ENCODE measurements at regions not wholly inside any gene's neighbourhood (a gene's known extent, or its start where the extent isn't known, plus 50 kb on each side); places are given as distances from the start of the nearest gene placed in this dataset.

DNA sequence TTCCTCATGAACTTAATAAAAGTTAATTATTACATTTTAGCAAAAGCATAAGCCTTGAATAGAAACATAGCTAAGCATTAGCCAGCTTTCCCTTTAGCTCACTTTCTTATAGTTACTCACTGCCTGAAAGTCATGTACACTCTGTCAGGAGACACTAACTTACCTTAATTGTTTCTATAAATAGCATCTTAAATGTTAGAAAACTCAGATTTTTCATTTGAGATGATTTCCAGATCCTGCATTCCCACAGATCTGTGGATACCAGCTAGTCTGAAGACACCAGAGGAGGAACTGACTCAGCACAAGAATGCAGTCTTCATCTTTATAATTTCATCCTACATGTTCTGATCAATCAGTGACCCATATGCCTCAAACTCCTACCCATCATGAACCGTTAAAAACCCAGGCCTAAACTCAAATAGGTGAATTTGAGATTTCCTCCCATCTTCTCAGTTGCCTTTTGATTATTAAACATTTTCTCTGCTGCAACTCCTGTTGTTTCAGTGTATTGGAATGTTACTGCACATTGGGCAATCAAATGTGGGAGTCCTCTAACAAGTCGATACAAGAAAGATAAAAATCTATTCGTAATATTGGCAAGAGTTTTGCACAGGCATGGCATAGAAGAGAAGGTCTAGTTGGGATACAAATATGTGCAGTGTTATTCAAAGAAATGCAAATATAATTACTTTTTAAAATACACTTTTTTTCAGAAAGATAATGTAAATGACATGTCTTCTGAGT lies 857.4 kb upstream of the CDH2 start:
- in situ Hi-C loops (cut with HindIII; ENCODE audit: low pct_ligation_motif_present, low pct_unique_long_range_greater_than_20kb, low sequenced_read_pairs), result no loop called here

DNA sequence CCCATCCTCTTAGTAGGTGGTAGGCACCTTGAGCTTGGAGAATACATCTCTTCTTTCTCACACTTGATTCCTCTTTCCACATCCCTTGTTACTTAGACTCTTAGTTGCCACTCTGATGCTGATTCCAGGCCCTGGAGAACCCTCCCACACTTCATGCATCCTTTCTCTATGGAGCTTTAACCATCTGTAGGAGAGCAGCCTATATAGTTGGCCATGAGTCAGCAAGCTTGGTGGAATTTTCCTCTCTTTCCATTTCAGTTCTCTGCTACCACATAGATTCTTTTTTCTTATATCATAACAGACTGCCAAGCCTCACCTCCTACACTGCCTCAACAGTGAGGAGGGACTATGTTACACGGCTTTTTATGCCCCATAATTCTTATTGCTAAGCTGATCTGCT lies 851.6 kb upstream of the CDH2 start:
- in situ Hi-C loops (cut with HindIII; ENCODE audit: low pct_ligation_motif_present, low pct_unique_long_range_greater_than_20kb, low sequenced_read_pairs), result no loop called here
- DNase-seq, result no peak

More for the DNA sequence above, 857.4 kb upstream of the CDH2 start:
- DNase-seq, result no peak

DNA sequence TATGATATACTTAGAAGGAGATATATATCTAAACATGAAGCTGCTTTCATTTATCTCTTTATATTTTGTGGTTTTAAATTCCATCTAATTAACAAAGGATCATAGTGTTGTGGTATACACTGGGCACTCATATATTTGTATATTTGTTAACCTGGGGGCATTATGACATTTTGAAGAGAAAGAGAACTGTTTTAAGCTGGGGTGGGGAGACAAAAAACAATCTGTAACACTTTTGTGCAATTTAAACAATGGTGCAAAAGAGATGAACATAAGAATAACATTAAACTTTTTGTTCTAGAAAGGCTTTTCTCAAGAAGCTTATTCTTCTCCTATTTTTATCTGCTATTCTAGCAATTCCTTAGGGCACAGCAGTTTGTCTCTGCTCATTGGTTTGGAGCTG lies 842.0 kb upstream of the CDH2 start:
- in situ Hi-C loops (cut with HindIII; ENCODE audit: low pct_ligation_motif_present, low pct_unique_long_range_greater_than_20kb, low sequenced_read_pairs), result no loop called here
- no peak for DNase-seq

DNA sequence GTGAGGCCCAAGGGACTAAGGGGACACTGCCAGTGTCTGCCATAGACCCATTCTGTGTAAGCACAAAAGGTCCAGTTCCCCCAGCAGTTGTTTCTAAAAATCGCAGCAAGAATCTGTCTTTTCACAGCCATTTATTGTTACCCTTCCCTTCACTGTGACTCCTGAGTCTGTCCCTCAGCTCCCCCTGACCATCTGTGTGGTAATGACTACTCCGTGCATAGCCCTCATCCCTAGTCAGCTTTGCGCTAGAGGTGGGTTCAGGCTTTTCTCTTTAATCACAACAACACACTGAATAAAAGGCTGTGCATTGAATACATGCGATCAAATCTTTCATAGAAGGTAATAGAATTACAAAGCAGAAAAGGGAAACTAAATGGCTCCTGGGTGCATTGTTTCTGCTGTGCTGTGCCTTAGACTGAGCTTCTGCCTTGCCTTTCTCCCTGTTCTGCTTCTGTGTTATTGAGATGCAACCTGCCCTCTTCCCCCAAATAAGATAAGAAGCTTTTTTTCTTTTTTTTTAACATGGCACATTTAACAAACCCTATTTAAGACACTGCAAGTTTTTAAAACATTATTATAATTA lies 836.0 kb upstream of the CDH2 start:
- in situ Hi-C loops (cut with HindIII; ENCODE audit: low pct_ligation_motif_present, low pct_unique_long_range_greater_than_20kb, low sequenced_read_pairs), result no loop called here
- DNase-seq, result no peak

DNA sequence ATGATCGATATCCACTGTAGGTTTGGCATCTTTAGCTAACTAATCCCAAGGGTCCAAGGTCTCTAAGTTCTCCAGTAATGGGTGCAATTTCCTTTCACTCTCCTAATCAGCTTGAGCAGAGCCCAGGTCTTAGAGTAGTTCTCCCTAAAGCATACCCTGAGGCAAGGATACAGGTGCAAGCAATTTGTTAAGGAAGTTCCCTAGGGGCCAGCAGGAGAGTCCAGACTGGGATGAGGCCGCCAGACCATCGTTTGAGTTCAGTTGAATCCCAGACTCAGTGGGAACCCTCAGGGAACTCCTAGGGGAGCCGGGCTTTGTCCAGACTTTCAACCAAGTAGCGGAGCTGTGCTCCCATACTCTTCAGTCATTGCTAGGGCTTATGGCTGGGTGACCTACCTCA lies 835.4 kb upstream of the CDH2 start:
- no peak for DNase-seq
- in situ Hi-C loops (cut with HindIII; ENCODE audit: low pct_ligation_motif_present, low pct_unique_long_range_greater_than_20kb, low sequenced_read_pairs), result no loop called here

DNA sequence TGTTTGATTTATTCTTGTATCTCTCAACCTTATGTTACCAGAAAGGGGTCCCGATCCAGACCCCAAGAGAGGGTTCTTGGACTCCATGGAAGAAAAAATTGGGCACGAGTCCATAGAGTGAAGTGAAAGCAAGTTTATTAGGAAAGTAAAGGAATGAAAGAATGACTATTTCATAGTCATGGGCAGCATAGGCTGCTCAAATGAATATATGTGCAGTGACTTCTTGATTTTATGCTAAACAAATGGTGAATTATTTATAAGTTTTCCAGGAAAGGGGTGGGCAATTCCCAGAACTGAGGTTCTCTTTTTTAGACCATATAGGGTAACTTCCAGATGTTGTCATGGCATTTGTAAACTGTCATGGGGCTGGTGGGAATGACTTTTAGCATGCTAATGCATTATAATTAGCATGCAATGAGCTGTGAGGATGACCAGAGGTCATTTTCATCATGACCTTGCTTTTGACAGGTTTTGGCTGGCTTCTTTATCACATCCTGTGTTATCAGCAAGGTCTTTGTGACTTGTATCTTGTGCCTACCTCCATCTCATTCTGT lies 832.4 kb upstream of the CDH2 start:
- in situ Hi-C loops (cut with HindIII; ENCODE audit: low pct_ligation_motif_present, low pct_unique_long_range_greater_than_20kb, low sequenced_read_pairs), result no loop called here
- no peak for DNase-seq

DNA sequence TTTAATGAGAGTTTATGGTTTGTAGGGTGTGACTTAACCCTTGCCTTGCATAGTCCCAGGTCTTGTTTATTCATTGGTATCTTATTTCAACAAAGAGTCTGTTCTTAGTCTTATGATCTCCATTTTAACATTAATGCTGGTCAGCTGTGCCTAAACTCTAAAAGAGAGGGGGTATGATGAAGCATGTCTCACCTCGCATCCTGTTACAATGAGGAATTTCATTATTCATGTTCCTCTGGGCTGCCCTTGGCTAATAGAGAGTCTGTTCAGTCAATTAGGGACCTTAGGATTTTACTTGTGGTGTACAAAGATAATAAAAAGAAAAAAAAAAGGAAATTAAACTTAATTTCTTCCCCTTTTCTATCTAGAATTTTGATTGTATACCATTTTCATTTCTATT lies 831.9 kb upstream of the CDH2 start:
- in situ Hi-C loops (cut with HindIII; ENCODE audit: low pct_ligation_motif_present, low pct_unique_long_range_greater_than_20kb, low sequenced_read_pairs), result no loop called here
- no peak for DNase-seq

DNA sequence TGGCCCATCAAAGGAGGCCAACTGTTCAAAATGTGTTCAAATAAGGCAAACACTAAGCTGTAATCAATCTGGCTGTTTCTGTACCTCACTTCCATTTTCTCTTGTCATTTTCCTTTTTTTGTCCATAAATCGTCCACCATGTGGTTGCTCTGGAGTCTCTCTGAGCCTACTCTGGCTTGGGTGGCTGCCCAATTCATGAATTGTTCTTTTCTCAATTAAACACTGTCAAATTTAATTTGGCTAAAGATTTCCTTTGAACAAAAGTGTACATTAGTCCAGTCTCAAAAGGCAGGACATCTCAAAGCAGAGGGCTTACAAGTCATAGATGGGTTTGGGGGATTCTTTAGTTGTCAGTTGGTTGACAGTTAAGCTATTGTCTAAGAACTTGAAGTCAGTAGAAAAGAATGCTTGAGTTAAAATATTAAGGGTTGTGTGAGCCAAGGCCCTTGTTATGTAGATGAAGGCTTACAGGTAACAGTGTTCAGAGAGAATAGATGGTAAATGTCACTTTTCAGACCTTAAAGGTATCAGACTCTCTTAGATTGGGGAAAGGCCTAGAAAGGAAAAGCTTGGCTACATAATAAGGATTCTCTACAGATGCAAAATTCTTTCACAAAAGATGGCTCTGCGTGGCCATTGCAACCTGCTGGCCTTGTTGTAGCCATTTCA lies 831.2 kb upstream of the CDH2 start:
- no peak for DNase-seq
- in situ Hi-C loops (cut with HindIII; ENCODE audit: low pct_ligation_motif_present, low pct_unique_long_range_greater_than_20kb, low sequenced_read_pairs), result no loop called here

DNA sequence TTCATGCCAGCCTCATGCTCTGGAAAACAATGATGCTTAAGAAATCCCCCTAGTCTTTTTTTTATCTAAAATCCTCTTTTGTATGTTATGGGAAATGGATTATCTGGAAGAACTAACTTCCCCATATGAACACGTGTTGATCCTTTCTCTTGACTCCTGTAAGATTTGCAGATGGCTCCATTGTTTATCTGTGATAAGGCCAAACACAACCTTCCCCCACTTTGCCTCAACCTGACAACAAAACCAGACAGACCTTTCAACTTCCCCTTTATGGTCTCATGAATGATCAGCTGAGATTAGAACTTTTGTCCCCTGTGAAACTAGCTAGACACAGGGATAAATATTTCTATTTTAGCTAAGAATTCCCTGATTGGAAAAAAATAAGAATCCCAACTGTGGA lies 828.0 kb upstream of the CDH2 start:
- DNase-seq, result no peak
- in situ Hi-C loops (cut with HindIII; ENCODE audit: low pct_ligation_motif_present, low pct_unique_long_range_greater_than_20kb, low sequenced_read_pairs), result no loop called here

DNA sequence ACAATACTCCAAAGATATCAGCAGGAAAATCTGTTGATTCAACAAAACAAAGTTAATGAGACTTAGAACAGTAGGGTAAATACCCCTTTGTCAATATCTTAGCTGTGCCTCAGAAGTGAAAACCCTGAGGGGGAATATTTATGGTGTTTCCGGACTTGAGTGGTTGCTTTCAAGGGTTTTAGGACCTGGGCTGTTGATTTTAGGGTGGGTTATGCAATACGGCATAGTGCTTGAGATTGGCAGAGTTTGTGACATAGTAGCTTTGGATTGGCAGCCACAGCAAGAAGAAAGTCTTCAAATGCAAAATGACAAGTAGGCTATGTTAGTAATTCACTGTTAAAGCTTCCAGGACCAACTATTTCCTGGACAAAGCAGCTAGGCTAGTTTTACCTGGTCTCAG lies 826.3 kb upstream of the CDH2 start:
- in situ Hi-C loops (cut with HindIII; ENCODE audit: low pct_ligation_motif_present, low pct_unique_long_range_greater_than_20kb, low sequenced_read_pairs), result no loop called here
- DNase-seq, result no peak

DNA sequence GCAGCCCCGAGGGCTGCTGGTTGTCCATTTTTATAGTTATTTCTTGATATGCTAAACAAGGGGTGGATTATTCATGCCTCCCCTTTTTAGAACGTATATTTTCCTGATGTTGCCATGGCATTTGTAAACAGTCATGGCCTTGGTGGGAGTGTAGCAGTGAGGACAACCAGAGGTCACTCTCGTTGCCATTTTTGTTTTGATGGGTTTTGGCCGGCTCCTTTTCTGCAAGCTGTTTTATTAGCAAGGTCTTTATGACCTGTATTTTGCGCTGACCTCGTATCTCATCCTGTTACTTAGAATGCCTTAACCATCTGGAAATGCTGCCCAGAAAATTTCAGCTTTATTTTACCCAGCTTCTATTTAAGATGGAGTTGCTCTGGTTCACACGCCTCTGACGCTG lies 825.8 kb upstream of the CDH2 start:
- DNase-seq, result no peak
- in situ Hi-C loops (cut with HindIII; ENCODE audit: low pct_ligation_motif_present, low pct_unique_long_range_greater_than_20kb, low sequenced_read_pairs), result no loop called here

DNA sequence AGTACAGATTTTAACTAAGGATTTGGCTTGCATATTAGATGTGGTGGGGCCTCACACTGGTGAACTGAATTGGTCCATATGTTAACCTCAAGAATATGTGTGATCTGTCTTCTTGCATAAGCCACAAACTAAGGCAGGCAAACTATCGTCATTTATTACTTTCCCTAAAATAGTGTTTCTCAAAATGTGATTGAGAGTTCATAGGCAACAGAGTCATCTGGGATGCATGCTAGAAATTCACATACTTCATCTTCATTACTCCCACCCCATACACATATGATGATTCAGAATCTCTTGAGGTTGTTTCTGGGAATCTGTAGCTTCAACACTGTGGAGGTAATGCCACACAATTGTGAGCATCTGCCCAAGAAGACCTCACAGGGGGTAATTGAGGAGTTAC lies 822.8 kb upstream of the CDH2 start:
- in situ Hi-C loops (cut with HindIII; ENCODE audit: low pct_ligation_motif_present, low pct_unique_long_range_greater_than_20kb, low sequenced_read_pairs), result no loop called here
- DNase-seq, result no peak

DNA sequence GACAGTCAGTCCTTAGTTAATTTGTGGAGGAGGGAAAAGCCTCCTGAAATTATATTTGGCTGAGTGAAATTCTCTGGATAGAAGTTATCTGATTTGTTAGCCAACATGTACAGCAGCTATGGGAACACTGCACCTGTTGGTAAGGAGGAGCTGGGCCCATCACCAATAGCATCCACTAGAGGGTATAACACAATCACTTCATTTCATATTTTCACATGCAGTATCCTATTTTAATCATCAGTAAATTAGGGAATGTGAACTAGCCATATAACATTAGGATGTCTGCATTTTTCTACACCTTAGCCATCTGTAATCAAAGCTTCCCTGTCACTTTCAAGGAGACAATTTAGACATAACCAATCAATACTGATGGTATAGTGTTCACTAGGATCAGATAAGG lies 818.4 kb upstream of the CDH2 start:
- DNase-seq, result peak; percentile 2
- in situ Hi-C loops (cut with HindIII; ENCODE audit: low pct_ligation_motif_present, low pct_unique_long_range_greater_than_20kb, low sequenced_read_pairs), result no loop called here

DNA sequence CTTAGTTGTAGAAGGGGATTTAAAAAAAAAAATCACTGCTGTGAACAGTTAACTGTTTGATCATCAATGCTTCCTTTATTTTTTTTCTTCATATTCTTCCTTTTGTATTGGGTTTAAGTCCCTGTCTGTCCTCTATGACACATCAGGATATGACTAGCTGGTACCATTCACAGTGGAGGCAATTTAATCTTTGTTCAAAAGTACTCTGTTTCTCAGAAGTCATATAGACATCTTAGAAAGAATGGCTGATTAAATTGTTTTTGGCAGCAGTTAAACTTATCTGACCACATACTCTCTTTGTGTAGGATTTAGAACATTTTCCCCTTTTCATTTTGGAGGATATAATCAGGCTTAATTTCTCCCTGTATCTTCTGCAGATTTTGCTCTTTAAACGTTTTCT lies 807.8 kb upstream of the CDH2 start:
- in situ Hi-C loops (cut with HindIII; ENCODE audit: low pct_ligation_motif_present, low pct_unique_long_range_greater_than_20kb, low sequenced_read_pairs), result no loop called here

DNA sequence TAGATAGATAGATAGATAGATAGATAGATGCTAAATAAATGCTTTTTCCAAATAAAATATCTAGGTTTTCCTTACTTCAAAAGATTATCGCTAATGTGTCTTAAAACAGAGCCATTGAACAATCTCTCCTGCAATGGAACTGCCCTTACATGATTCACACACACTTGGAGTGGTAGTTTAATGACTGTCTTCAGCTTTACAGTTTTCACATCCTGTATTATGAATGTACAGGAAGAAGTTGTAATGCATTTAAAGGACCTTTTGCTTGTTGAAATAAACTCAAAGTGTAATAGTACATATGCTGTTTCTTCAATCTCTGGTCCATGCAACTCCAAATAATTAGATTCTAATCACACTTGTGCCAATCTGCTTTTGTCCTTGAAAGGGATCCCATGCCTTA lies 797.6 kb upstream of the CDH2 start:
- no peak for DNase-seq
- in situ Hi-C loops (cut with HindIII; ENCODE audit: low pct_ligation_motif_present, low pct_unique_long_range_greater_than_20kb, low sequenced_read_pairs), result no loop called here

More for the DNA sequence above, 807.8 kb upstream of the CDH2 start:
- DNase-seq, result no peak

DNA sequence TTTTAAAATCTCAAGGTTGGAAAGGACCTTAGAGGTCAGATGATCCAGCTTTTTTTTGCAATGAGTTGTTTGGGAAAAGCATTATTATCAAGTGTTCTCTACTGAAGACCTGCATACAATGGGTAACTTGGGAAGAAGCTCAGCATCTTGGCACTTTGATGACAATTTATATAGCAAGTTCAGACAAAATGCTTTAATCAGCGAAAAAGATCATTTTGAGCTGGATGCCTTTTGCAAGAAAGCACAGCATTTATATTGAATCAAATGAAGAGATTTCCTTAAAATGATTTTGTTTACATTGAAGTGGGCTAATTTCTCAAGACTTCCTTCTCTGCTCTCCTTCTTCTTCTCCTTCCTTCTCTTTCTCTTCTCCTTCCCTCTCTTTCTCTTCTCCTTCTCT lies 796.4 kb upstream of the CDH2 start:
- no peak for DNase-seq
- in situ Hi-C loops (cut with HindIII; ENCODE audit: low pct_ligation_motif_present, low pct_unique_long_range_greater_than_20kb, low sequenced_read_pairs), result no loop called here

DNA sequence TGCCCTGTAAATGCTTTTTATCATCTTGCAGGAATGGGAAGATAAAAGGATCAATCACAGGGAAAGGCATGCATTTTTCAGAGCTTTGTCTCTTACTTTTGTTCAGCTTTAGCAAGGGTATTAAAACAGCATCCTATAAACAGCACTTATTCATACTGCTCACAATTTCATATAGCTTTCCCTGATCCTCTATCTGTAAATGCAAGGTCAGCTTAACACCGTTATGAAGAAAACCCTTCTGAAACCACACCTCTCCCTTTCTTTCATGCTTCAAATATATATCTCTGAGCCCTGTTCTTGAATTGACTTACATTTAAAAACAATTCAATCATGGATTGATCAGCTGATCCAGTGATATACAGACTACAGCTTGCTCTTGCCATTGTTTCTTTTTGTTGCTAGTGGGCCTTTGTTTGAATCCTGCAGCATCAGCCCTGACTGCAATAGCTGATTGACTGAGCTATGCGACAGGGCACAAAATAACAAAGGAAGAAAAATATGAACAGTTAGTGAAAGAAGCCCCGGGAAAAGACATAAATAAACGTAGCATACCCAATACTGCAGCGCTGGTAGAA lies 795.5 kb upstream of the CDH2 start:
- in situ Hi-C loops (cut with HindIII; ENCODE audit: low pct_ligation_motif_present, low pct_unique_long_range_greater_than_20kb, low sequenced_read_pairs), result no loop called here
- DNase-seq, result no peak

DNA sequence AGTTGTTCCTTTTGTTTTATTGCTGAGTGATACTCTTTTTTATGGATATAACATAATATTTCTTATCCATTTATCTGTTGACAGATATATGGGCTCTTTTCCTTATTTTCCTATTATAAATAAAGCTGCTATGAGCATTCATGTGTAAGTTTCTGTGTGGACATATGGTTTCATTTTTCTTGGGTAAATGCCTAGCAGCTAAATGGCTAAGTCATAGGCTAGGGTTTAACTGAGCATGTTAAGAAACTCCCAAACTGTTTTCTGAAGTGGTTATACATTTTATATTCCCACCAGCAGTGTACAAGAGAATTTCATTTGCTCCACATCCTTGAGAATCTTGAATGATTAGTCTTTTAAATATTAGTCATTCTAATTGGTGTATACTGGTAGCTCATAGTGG lies 786.6 kb upstream of the CDH2 start:
- no peak for DNase-seq
- in situ Hi-C loops (cut with HindIII; ENCODE audit: low pct_ligation_motif_present, low pct_unique_long_range_greater_than_20kb, low sequenced_read_pairs), result no loop called here

DNA sequence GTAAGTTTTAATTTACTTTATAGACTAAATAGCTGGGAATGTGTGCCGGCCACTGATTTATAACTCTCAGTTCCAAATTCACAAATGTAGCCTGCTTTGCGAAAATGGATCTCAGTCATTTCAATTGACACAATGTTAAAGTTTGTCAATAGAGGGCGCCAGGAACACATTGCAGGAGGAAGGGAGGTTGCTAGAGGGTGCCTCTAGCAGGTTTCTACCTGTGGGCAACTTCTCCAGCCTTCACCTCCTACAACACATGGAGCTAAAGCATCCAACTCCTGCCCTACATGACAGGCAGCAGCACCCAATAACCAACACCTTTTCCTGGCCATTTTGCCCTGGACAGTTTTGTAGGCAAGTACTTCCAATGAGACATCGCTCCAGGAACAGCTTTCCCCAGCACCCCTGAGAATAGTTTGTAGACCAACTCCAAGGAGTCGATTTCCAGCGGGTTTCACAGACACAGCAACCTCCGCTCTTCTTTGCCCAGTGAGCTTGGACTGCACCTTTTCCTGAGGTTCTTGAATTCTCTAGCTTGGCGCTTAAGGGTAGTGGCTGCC lies 784.8 kb upstream of the CDH2 start:
- in situ Hi-C loops (cut with HindIII; ENCODE audit: low pct_ligation_motif_present, low pct_unique_long_range_greater_than_20kb, low sequenced_read_pairs), result no loop called here
- peak; percentile 44 for DNase-seq

Data from ACHN (cell line).